Neutrophil (primary cell): ENCODE measurements at regions not wholly inside any gene's neighbourhood (a gene's known extent, or its start where the extent isn't known, plus 50 kb on each side); places are given as distances from the start of the nearest gene placed in this dataset.

ENCODE experiments used
- H3K27ac ChIP-seq: fragments of 200-600 bp; sonication (generic); 2 replicates; pipeline ENCODE4 v1.5.1; 2016; ENCODE audit warnings: mild to moderate bottlenecking, moderate library complexity
- H3K27me3 ChIP-seq: fragments of 200-600 bp; sonication (generic); 2 replicates; pipeline ENCODE4 v1.6.0; 2016; ENCODE audit warnings: mild to moderate bottlenecking
- H3K36me3 ChIP-seq: fragments of 200-600 bp; sonication (generic); 2 replicates; pipeline ENCODE4 v1.5.1; 2017
- H3K4me1 ChIP-seq, 2 experiments: fragments of 200-600 bp in 1 of 2; sonication (generic) in 1 of 2; 1 replicate in 1 of 2; 2 replicates in 1 of 2; pipeline versions ENCODE4 v1.5.1 to v1.6.1; 2013 to 2016; ENCODE audit warnings: low read depth in 1 of 2, low read length in 1 of 2, mild to moderate bottlenecking in 1 of 2, moderate library complexity in 1 of 2; ENCODE audit not compliant: control insufficient read depth in 1 of 2, insufficient read depth in 1 of 2
- H3K4me3 ChIP-seq, 2 experiments: fragments of 200-600 bp in 1 of 2; sonication (generic) in 1 of 2; 1 replicate in 1 of 2; 2 replicates in 1 of 2; pipeline ENCODE4 v1.5.1; 2013 to 2016; ENCODE audit warnings: low read depth in 1 of 2, low read length in 1 of 2, mild to moderate bottlenecking in 1 of 2, moderate library complexity in 1 of 2
- H3K9me3 ChIP-seq: fragments of 200-600 bp; sonication (generic); 2 replicates; pipeline ENCODE4 v1.5.1; 2016
- TF ChIP-seq, protein P1 (sequence below): fragments of 200-600 bp; sonication (generic); IDR thresholded peaks from 2 replicates; pipeline ENCODE4 v1.5.1; 2016; ENCODE audit warnings: antibody characterized with exemption

DNA sequence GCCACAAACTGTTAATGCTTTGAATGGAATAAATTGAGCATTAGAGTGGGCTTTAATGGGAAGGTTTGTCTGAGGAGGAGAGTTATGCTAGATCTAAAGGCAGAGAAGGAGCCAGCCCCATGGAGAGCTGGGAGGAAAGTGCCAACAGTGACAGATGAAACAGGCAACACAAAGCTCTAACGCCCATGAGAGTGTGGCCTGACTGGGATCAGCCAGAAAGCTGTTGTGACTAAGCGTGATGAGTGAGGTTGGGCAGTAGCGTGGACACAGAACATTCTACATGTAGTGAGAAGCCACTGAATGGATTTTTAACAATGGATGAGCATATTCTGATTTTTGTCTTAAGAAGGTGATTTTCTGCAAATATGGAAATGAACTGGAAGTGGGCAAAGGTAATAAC lies 185.3 kb upstream of the SIX2 start:
- H3K4me3 ChIP-seq = no peak overlapping the region
- TF ChIP-seq, protein P1, sequence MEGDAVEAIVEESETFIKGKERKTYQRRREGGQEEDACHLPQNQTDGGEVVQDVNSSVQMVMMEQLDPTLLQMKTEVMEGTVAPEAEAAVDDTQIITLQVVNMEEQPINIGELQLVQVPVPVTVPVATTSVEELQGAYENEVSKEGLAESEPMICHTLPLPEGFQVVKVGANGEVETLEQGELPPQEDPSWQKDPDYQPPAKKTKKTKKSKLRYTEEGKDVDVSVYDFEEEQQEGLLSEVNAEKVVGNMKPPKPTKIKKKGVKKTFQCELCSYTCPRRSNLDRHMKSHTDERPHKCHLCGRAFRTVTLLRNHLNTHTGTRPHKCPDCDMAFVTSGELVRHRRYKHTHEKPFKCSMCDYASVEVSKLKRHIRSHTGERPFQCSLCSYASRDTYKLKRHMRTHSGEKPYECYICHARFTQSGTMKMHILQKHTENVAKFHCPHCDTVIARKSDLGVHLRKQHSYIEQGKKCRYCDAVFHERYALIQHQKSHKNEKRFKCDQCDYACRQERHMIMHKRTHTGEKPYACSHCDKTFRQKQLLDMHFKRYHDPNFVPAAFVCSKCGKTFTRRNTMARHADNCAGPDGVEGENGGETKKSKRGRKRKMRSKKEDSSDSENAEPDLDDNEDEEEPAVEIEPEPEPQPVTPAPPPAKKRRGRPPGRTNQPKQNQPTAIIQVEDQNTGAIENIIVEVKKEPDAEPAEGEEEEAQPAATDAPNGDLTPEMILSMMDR = no peak
- H3K27me3 ChIP-seq = no peaks in the 10 kb centered on the region
- H3K27ac ChIP-seq = no peak overlapping the region
- H3K9me3 ChIP-seq = no peaks in the 10 kb centered on the region
- H3K4me1 ChIP-seq = no peaks in the 10 kb centered on the region
- H3K36me3 ChIP-seq = no peaks in the 10 kb centered on the region

DNA sequence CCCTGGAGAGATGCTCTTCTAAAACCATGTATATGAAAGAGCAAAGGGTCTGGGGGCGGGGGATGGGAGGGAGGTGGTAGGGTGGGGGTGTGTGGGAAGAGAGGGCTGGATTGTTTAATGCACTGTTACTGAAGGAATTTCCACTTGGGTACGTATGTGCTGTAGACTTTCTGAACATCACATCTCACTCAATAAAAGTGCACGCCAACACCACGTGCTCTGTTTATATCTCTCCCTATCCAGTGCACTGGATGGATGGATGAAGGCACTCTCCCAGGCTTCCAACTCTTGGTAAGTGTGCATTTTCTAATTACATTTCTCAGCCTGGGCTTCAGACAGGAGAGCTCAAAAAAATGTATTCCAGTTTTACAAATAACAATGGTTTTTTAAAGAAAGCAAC lies 184.3 kb upstream of the SIX2 start:
- Histone ChIP-seq H3K4me3 (no peak overlapping the region), H3K36me3 (no peaks in the 10 kb centered on the region), H3K9me3 (no peaks in the 10 kb centered on the region), H3K27ac (no peak overlapping the region), H3K27me3 (no peaks in the 10 kb centered on the region), H3K4me1 (no peaks in the 10 kb centered on the region)
- TF ChIP-seq, protein P1 = no peak

DNA sequence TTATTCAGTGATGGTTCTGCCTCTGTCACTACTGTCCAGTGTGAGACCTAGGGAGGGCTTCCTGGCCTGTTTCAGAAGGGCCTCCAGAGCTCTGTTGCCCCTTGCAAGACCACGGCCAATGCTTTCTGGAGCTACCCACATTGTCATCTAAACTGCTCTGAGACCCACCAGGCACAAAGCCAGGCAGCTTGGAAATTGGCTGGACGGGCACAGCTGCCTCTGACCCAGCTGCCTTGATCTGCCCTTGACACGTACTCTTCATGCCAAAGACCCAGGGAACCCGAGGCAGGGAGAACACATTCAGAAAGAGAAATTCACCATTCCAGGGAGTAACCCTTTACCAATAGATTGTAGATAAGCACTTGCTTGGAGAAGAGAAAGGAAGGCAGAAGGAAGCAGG lies 183.7 kb upstream of the SIX2 start:
- TF ChIP-seq, protein P1 = no peak
- H3K4me1 ChIP-seq = no peaks in the 10 kb centered on the region
- no peaks in the 10 kb centered on the region for H3K36me3 ChIP-seq
- H3K27ac ChIP-seq = no peak overlapping the region
- no peaks in the 10 kb centered on the region for H3K9me3 ChIP-seq
- H3K4me3 ChIP-seq = no peak overlapping the region
- no peaks in the 10 kb centered on the region for H3K27me3 ChIP-seq

DNA sequence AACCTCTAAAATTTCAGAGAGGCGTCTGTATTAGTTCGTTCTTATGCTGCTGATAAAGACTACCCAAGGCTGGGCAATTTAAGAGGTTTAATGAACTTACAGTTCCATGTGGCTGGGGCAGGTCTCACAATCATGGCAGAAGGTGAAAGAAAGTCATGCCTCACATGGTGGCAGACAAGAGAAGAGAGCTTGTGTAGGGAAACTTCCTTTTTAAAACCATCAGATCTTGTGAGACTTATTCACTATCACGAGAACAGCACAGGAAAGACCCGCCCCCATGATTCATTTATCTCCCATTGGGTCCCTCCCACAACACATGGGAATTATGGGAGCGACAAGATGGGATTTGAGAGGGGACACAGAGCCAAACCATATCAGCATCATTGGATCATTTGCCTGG lies 183.2 kb upstream of the SIX2 start:
- no peaks in the 10 kb centered on the region for H3K27me3 ChIP-seq
- no peaks in the 10 kb centered on the region for H3K36me3 ChIP-seq
- no peaks in the 10 kb centered on the region for H3K9me3 ChIP-seq
- TF ChIP-seq, protein P1 = no peak
- H3K27ac ChIP-seq = no peak overlapping the region
- no peak overlapping the region for H3K4me3 ChIP-seq
- no peaks in the 10 kb centered on the region for H3K4me1 ChIP-seq

DNA sequence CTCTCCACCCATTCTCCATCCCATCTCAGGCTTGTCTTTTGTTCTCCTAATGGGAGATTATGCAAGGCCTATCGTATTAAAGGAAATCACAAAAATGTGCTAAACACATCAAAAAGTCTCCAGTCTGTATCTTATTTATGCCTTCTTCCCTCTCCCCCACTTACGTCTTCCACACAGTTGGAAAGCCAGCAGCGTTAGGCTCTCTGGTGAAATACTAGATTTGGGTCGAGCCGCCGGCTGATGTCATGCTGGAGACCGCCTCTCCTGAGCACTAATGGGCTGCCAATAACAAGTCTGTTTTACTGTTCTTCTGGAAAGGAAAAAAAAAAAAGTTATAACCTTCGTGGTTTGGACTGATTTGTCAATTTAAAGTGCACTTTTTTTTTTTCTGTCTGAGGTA lies 182.7 kb upstream of the SIX2 start:
- Histone ChIP-seq H3K4me3 (no peak overlapping the region), H3K9me3 (no peaks in the 10 kb centered on the region), H3K4me1 (no peaks in the 10 kb centered on the region), H3K36me3 (no peaks in the 10 kb centered on the region), H3K27me3 (no peaks in the 10 kb centered on the region), H3K27ac (no peak overlapping the region)
- TF ChIP-seq, protein P1 = no peak
